ENCODE measurements at regions not wholly inside any gene's neighbourhood (a gene's known extent, or its start where the extent isn't known, plus 50 kb on each side); places are given as distances from the start of the nearest gene placed in this dataset.

DNA sequence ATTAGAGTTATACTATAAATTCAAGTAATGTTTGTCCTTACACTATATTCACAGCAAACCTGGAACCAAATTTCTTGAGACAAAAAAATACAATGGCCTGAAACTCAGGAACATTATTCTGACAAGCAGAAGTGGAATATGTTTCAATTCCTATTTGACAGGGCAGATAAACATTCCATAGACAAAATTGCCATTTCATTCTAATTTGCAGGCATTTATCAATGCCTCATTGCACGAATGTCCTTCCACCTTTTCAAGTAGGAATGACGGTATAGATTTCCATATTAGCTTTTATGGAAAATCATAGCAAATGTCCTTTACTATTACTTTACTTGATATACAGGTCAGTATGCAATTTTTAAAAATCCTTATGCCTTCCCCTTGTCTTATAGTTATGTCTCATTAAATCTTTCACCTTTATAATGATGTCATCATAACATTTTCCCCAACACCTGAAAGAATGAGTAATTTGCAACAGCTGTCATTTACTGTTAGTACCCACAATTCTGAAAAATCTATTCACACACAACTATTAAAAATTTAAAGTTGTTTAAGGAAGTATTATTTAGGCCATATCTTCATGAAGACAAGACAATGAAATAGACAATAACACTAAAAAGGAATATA lies 299.7 kb upstream of the SEMA3C start:
- TF ChIP-seq, protein P1, sequence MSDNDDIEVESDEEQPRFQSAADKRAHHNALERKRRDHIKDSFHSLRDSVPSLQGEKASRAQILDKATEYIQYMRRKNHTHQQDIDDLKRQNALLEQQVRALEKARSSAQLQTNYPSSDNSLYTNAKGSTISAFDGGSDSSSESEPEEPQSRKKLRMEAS (IDR thresholded peaks at IDR 0.05; ENCODE audit: low read depth, low read length), result no peak
- no peak for TF ChIP-seq MYC (IDR thresholded peaks at IDR 0.05; ENCODE audit: low read depth, low read length)
